Endothelial cell of umbilical vein (primary cell): ENCODE measurements at regions not wholly inside any gene's neighbourhood (a gene's known extent, or its start where the extent isn't known, plus 50 kb on each side); places are given as distances from the start of the nearest gene placed in this dataset.

ENCODE experiments used
- BruUV-seq: library from RNA; stranded (reverse); fragments of 400-500 nt; replicated peaks from 2 replicates; lab custom pipeline; 2021; lab: Mats Ljungman, UMichigan
- CTCF ChIA-PET: fragments of 300-600, 350-600 bp; sonication (Branson Sonifier 250); formaldehyde crosslinking; loops from one replicate; lab custom pipeline; 2021; ENCODE audit warnings: antibody characterized with exemption, inconsistent platforms; lab: Charles Lee
- POLR2A ChIA-PET: fragments of 300-600, 350-600 bp; sonication (Branson Sonifier 250); formaldehyde crosslinking; loops from one replicate; lab custom pipeline; 2021; ENCODE audit warnings: antibody characterized with exemption, inconsistent platforms; lab: Charles Lee
- DNase-seq: peaks from one replicate; pipeline ENCODE4 v3.0.0-alpha.2; 2011; ENCODE audit warnings: low read depth, low spot score
- FAIRE-seq: peaks from 2 replicates; lab custom pipeline; 2011; peaks lifted over from hg19 to GRCh38; lab: Jason Lieb, UNC
- H2AFZ ChIP-seq: 2 replicates; pipeline ENCODE4 v1.6.0; 2012; ENCODE audit warnings: low read depth, low read length, control low read depth, inconsistent platforms
- H3K27ac ChIP-seq: 2 replicates; pipeline ENCODE4 v1.5.1; 2011; ENCODE audit warnings: low read depth, mild to moderate bottlenecking, control low read depth, low read length, moderate library complexity; ENCODE audit not compliant: insufficient read depth
- H3K27me3 ChIP-seq, 2 experiments: 2 replicates each; pipeline versions ENCODE4 v1.6.0 to v1.6.1; 2011; ENCODE audit warnings: low read length in 2 of 2, mixed read lengths in 1 of 2; ENCODE audit not compliant: control insufficient read depth in 2 of 2, insufficient read depth in 2 of 2
- H3K36me3 ChIP-seq, 2 experiments: 2 replicates in 1 of 2; 3 replicates in 1 of 2; pipeline ENCODE4 v1.5.1; 2011; ENCODE audit warnings: low read length in 2 of 2, mild to moderate bottlenecking in 1 of 2, moderate library complexity in 1 of 2; ENCODE audit not compliant: control insufficient read depth in 2 of 2, insufficient read depth in 2 of 2; ENCODE audit errors: extremely low read depth in 1 of 2
- H3K4me1 ChIP-seq: 3 replicates; pipeline ENCODE4 v1.5.1; 2011; ENCODE audit warnings: mild to moderate bottlenecking, low read length; ENCODE audit not compliant: control insufficient read depth, insufficient read depth; ENCODE audit errors: extremely low read depth
- H3K4me2 ChIP-seq: 2 replicates; pipeline ENCODE4 v1.6.1; 2011; ENCODE audit warnings: low read length, control low read depth, mixed read lengths; ENCODE audit not compliant: insufficient read depth
- H3K4me3 ChIP-seq, 3 experiments: fragments of 200-600 bp in 1 of 3; sonication (generic), shearing (Covaris generic) in 1 of 3; replicated peaks in 1 of 3; 2 replicates each; pipeline ENCODE4 v1.5.1; 2011 to 2016; ENCODE audit warnings: control low read depth in 3 of 3, low read length in 3 of 3, mild to moderate bottlenecking in 2 of 3, inconsistent platforms in 1 of 3, low read depth in 1 of 3, moderate library complexity in 1 of 3; ENCODE audit not compliant: insufficient read depth in 1 of 3
- H3K79me2 ChIP-seq: 2 replicates; pipeline ENCODE4 v1.6.0; 2012; ENCODE audit warnings: low read length, inconsistent platforms; ENCODE audit not compliant: control insufficient read depth, insufficient read depth
- H3K9ac ChIP-seq: replicated peaks from 2 replicates; pipeline ENCODE3; 2011; ENCODE audit warnings: low read length, control low read depth; ENCODE audit not compliant: insufficient read depth; ENCODE audit errors: extremely low read depth
- H3K9me1 ChIP-seq: replicated peaks from 3 replicates; pipeline ENCODE4 v1.6.0; 2011; ENCODE audit warnings: mild to moderate bottlenecking, low read length; ENCODE audit not compliant: control insufficient read depth, insufficient read depth; ENCODE audit errors: extremely low read depth
- H3K9me3 ChIP-seq: replicated peaks from 2 replicates; pipeline ENCODE4 v1.5.1; 2012; ENCODE audit warnings: low read length, inconsistent platforms; ENCODE audit not compliant: control insufficient read depth, insufficient read depth
- H4K20me1 ChIP-seq: replicated peaks from 2 replicates; pipeline ENCODE3; 2011; ENCODE audit warnings: mild to moderate bottlenecking, low read length; ENCODE audit not compliant: control insufficient read depth, insufficient read depth; ENCODE audit errors: extremely low read depth
- EZH2 ChIP-seq: IDR thresholded peaks from 2 replicates; pipeline ENCODE4 v1.6.1; 2012; ENCODE audit warnings: borderline replicate concordance, low read depth, mild to moderate bottlenecking, moderate library complexity, low read length, inconsistent platforms; ENCODE audit not compliant: severe bottlenecking
- FOS ChIP-seq: IDR thresholded peaks from 2 replicates; pipeline ENCODE4 v1.6.1; 2011; ENCODE audit warnings: mild to moderate bottlenecking, low read length, moderate library complexity, borderline replicate concordance; ENCODE audit not compliant: insufficient read depth
- GATA2 ChIP-seq: IDR thresholded peaks from 2 replicates; pipeline ENCODE4 v1.7.0; 2011; ENCODE audit warnings: low read depth, mild to moderate bottlenecking, moderate library complexity, mixed read lengths, low read length; ENCODE audit not compliant: insufficient read length, insufficient read depth
- JUN ChIP-seq: IDR thresholded peaks from 2 replicates; pipeline ENCODE4 v1.6.1; 2011; ENCODE audit warnings: borderline replicate concordance, low read depth; ENCODE audit not compliant: insufficient read length, insufficient read depth
- MYC ChIP-seq: IDR thresholded peaks from one replicate; pipeline ENCODE4 v1.6.1; 2011; ENCODE audit warnings: mild to moderate bottlenecking, low read depth, low read length
- POLR2A ChIP-seq: IDR thresholded peaks from 2 replicates; pipeline ENCODE4 v1.6.1; 2012; ENCODE audit warnings: low read depth, mild to moderate bottlenecking, control low read depth, low read length
- POLR2AphosphoS5 ChIP-seq: IDR thresholded peaks from 2 replicates; pipeline ENCODE4 v1.6.1; 2012; ENCODE audit warnings: low read depth, mild to moderate bottlenecking, control low read depth, low read length, moderate library complexity; ENCODE audit not compliant: insufficient read depth
- dilution Hi-C: fragments of 300-500 bp; cut with MboI; formaldehyde crosslinking; loops from one replicate; pipeline ENCODE4 v1.15.0; 2019; ENCODE audit warnings: low sequenced_read_pairs; ENCODE audit not compliant: extremely low pct_ligation_motif_present
- intact Hi-C: fragments of 100-400 bp; cut with micrococcal nuclease; formaldehyde crosslinking; loops from one replicate; pipeline ENCODE4 v1.10.0; 2022
- TF ChIP-seq, protein P1 (sequence below): IDR thresholded peaks from 2 replicates; pipeline ENCODE4 v1.6.1; 2011; ENCODE audit not compliant: insufficient read depth, insufficient read length
- TF ChIP-seq, protein P2 (sequence below), 2 donors: IDR thresholded peaks; 1 replicate in 1 of 2; 2 replicates in 1 of 2; pipeline ENCODE4 v1.5.1; 2011; ENCODE audit warnings: low read length in 2 of 2, mild to moderate bottlenecking in 2 of 2, moderate library complexity in 2 of 2, control low read depth in 1 of 2, inconsistent platforms in 1 of 2, low read depth in 1 of 2; ENCODE audit not compliant: insufficient read depth in 1 of 2; ENCODE audit errors: extremely low read depth in 1 of 2

GRCh38 chr12:40502322-40502721, 189.9 kb upstream of the CNTN1 start:
- TF ChIP-seq, protein P1, sequence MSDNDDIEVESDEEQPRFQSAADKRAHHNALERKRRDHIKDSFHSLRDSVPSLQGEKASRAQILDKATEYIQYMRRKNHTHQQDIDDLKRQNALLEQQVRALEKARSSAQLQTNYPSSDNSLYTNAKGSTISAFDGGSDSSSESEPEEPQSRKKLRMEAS, result no peak
- no peak for TF ChIP-seq EZH2
- TF ChIP-seq, protein P2, sequence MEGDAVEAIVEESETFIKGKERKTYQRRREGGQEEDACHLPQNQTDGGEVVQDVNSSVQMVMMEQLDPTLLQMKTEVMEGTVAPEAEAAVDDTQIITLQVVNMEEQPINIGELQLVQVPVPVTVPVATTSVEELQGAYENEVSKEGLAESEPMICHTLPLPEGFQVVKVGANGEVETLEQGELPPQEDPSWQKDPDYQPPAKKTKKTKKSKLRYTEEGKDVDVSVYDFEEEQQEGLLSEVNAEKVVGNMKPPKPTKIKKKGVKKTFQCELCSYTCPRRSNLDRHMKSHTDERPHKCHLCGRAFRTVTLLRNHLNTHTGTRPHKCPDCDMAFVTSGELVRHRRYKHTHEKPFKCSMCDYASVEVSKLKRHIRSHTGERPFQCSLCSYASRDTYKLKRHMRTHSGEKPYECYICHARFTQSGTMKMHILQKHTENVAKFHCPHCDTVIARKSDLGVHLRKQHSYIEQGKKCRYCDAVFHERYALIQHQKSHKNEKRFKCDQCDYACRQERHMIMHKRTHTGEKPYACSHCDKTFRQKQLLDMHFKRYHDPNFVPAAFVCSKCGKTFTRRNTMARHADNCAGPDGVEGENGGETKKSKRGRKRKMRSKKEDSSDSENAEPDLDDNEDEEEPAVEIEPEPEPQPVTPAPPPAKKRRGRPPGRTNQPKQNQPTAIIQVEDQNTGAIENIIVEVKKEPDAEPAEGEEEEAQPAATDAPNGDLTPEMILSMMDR (IDR thresholded peaks at IDR 0.05; ENCODE audit: extremely low read depth in 1 of 2, insufficient read depth in 1 of 2, low read depth in 1 of 2, low read length in 2 of 2), result no peak
- no peak for TF ChIP-seq GATA2
- TF ChIP-seq MYC, result no peak
- no peak for TF ChIP-seq POLR2A
- TF ChIP-seq POLR2AphosphoS5, result no peak
- no peak for TF ChIP-seq FOS
- TF ChIP-seq JUN, result no peak
- no peak overlapping the region for H3K9ac ChIP-seq
- dilution Hi-C loops (no loop called here), intact Hi-C loops (no loop called here)
- H3K9me1 ChIP-seq, result no peaks in the 10 kb centered on the region
- H3K9me3 ChIP-seq, result no peaks in the 10 kb centered on the region
- no peaks in the 10 kb centered on the region for H3K27me3 ChIP-seq
- no peak overlapping the region for H2AFZ ChIP-seq
- no peak overlapping the region for H3K4me3 ChIP-seq
- ChIA-PET POLR2A (no interaction called here), CTCF (no interaction called here)
- DNase-seq, result no peak
- H3K4me2 ChIP-seq, result no peak overlapping the region
- no TSS peak for BruUV-seq
- H3K27ac ChIP-seq, result no peak overlapping the region
- no peaks in the 10 kb centered on the region for H3K79me2 ChIP-seq
- H3K4me1 ChIP-seq, result no peaks in the 10 kb centered on the region
- no peaks in the 10 kb centered on the region for H3K36me3 ChIP-seq
- no peak for FAIRE-seq
- H4K20me1 ChIP-seq, result no peaks in the 10 kb centered on the region
